OCI-LY7 (cell line): ENCODE measurements at regions not wholly inside any gene's neighbourhood (a gene's known extent, or its start where the extent isn't known, plus 50 kb on each side); places are given as distances from the start of the nearest gene placed in this dataset. TPM values are rescaled to one million over a fixed set of nuclear protein-coding genes. Genes with fewer than 3 reads are reported as not detected.

Experiments used
- BruUV-seq: library from RNA; stranded (reverse); fragments of 400-500 nt; replicated peaks from 2 replicates; lab custom pipeline; 2021; lab: Mats Ljungman, UMichigan
- CTCF ChIA-PET: fragments of 300-600 bp; sonication (Branson Sonifier 250); formaldehyde crosslinking; loops from one replicate; lab custom pipeline; 2022; ENCODE audit warnings: antibody characterized with exemption; ENCODE audit not compliant: unreplicated experiment; lab: Charles Lee
- POLR2A ChIA-PET: fragments of 300-600 bp; sonication (Branson Sonifier 250); formaldehyde crosslinking; loops from one replicate; lab custom pipeline; 2022; ENCODE audit warnings: antibody characterized with exemption; lab: Charles Lee
- DNase-seq: peaks from one replicate; pipeline ENCODE4 v3.0.0-alpha.2; 2015; ENCODE audit warnings: low spot score
- H2AFZ ChIP-seq: fragments of 200-600 bp; sonication (generic), shearing (Covaris generic); 2 replicates; pipeline ENCODE4 v1.6.1; 2014; ENCODE audit warnings: mild to moderate bottlenecking, antibody characterized with exemption, low read length, moderate library complexity
- H3K27ac ChIP-seq: fragments of 200-600 bp; sonication (generic); 2 replicates; pipeline ENCODE4 v1.5.1; 2014; ENCODE audit warnings: mixed run types, low read depth, mild to moderate bottlenecking, moderate library complexity, low read length, inconsistent platforms; ENCODE audit not compliant: poor library complexity, severe bottlenecking
- H3K36me3 ChIP-seq: fragments of 200-600 bp; sonication (generic); 2 replicates; pipeline ENCODE4 v1.6.1; 2014; ENCODE audit warnings: mild to moderate bottlenecking, antibody characterized with exemption, low read length, moderate library complexity, mixed read lengths; ENCODE audit not compliant: insufficient read depth
- H3K4me1 ChIP-seq: fragments of 200-600 bp; sonication (generic); 2 replicates; pipeline ENCODE4 v1.5.1; 2014; ENCODE audit warnings: mild to moderate bottlenecking, low read length; ENCODE audit not compliant: insufficient read depth, poor library complexity, severe bottlenecking
- H3K4me2 ChIP-seq: fragments of 200-600 bp; sonication (generic); 2 replicates; pipeline ENCODE4 v1.6.1; 2014; ENCODE audit warnings: mild to moderate bottlenecking, low read length
- H3K4me3 ChIP-seq: fragments of 200-600 bp; sonication (generic); 2 replicates; pipeline ENCODE4 v1.5.1; 2014; ENCODE audit warnings: mild to moderate bottlenecking, low read depth, low read length; ENCODE audit not compliant: poor library complexity, severe bottlenecking
- H3K79me2 ChIP-seq: fragments of 200-600 bp; sonication (generic); 2 replicates; pipeline ENCODE4 v1.6.1; 2016; ENCODE audit warnings: low read depth, mild to moderate bottlenecking, low read length, moderate library complexity, mixed read lengths; ENCODE audit not compliant: insufficient read depth
- H3K9me2 ChIP-seq: fragments of 200-600 bp; sonication (generic); 2 replicates; pipeline ENCODE4 v1.6.1; 2016; ENCODE audit warnings: mild to moderate bottlenecking, low read length, mixed read lengths; ENCODE audit not compliant: insufficient read depth
- H3K9me3 ChIP-seq: fragments of 200-600 bp; sonication (generic); 2 replicates; pipeline ENCODE4 v1.6.1; 2014; ENCODE audit warnings: mild to moderate bottlenecking, mixed run types, low read length, mixed read lengths
- H4K20me1 ChIP-seq: fragments of 200-600 bp; sonication (generic); 2 replicates; pipeline ENCODE4 v1.6.1; 2014; ENCODE audit warnings: mild to moderate bottlenecking, antibody characterized with exemption, low read length, moderate library complexity, mixed read lengths; ENCODE audit not compliant: insufficient read depth
- EZH2phosphoT487 ChIP-seq: fragments of 200-600 bp; sonication (generic); IDR thresholded peaks from 2 replicates; pipeline ENCODE4 v1.6.1; 2018; ENCODE audit warnings: low read depth, borderline replicate concordance, mild to moderate bottlenecking, mixed run types, antibody characterized with exemption, low read length, moderate library complexity, mixed read lengths
- intact Hi-C: fragments of 100-400 bp; cut with micrococcal nuclease; formaldehyde crosslinking; loops from one replicate; pipeline ENCODE4 v1.10.0; 2022; ENCODE audit not compliant: unreplicated experiment
- small RNA-seq: library from RNA; depleted of rRNA; stranded (forward); fragments of <200 nt; gene quantifications from one replicate; pipeline ENCODE3, GENCODE V24; 2014
- TF ChIP-seq, protein P1 (sequence below): fragments of 200-600 bp; sonication (generic); conservative IDR thresholded peaks from 2 replicates; pipeline ENCODE4 v1.5.1; 2014; ENCODE audit warnings: mild to moderate bottlenecking, antibody characterized with exemption, low read length, moderate library complexity, mixed read lengths

DNA sequence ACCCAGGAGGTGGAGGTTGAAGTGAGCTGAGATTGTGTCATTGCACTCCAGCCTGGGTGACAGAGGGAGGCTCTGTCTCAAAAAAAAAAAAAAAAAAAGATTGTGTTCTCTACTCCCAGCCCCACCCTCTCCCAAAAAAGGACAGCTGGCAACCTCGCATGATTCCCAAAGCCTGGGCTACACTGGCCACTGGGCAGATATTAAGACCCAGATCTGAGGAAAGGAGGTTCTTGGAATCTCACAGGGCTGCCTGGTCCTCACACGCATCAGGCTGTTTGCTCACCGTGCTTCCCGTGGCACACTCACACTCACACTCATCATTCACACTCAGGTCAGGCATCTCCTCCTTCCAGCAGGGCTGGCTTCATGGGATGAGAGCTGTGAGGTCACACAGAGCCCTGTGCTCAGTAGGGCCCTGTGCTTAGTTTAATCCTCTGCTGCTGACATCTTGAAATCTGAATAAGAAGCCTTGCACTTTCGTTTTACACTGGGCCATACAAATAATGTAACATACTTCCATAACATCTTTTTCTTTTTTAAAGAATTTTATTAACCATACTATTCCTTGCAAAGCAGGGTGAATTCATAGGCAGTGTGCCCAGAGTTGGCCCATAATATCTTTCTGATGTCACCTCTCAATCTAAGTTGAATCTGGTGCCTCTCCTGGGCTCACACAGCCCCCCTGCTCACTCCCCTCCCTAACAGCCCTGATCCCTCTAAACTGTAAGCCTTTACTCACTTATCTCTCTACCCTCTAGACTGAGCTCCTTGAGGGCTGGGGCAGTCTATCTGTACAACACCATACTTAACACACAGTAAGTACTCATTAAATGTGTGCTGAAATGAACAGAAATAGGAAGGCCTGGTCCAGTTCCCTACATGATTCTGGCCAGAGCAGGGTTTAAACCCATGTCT lies 50.2 kb upstream of the C15orf39 start:
- Histone ChIP-seq H3K4me1 (peaks cover 2% of the 10 kb centered on the region), H3K79me2 (no peaks in the 10 kb centered on the region), H3K4me3 (no peak overlapping the region), H3K27ac (no peak overlapping the region), H4K20me1 (no peaks in the 10 kb centered on the region), H2AFZ (no peak overlapping the region), H3K36me3 (no peaks in the 10 kb centered on the region), H3K4me2 (no peak overlapping the region), H3K9me3 (peaks cover 15% of the 10 kb centered on the region), H3K9me2 (no peaks in the 10 kb centered on the region)
- DNase-seq: no peak
- intact Hi-C loops: no loop called here
- TF ChIP-seq, protein P1, sequence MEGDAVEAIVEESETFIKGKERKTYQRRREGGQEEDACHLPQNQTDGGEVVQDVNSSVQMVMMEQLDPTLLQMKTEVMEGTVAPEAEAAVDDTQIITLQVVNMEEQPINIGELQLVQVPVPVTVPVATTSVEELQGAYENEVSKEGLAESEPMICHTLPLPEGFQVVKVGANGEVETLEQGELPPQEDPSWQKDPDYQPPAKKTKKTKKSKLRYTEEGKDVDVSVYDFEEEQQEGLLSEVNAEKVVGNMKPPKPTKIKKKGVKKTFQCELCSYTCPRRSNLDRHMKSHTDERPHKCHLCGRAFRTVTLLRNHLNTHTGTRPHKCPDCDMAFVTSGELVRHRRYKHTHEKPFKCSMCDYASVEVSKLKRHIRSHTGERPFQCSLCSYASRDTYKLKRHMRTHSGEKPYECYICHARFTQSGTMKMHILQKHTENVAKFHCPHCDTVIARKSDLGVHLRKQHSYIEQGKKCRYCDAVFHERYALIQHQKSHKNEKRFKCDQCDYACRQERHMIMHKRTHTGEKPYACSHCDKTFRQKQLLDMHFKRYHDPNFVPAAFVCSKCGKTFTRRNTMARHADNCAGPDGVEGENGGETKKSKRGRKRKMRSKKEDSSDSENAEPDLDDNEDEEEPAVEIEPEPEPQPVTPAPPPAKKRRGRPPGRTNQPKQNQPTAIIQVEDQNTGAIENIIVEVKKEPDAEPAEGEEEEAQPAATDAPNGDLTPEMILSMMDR: no peak
- TF ChIP-seq EZH2phosphoT487: no peak
- CTCF ChIA-PET: no interaction called here
- BruUV-seq: no TSS peak
- POLR2A ChIA-PET: no interaction called here

Small RNA genes in the stretch of these regions (small RNA-seq; reads per million reads assigned to genes)
- gene RF00017 (not detected), gene RF00601 (not detected)
